H1 (cell line): ENCODE measurements at regions not wholly inside any gene's neighbourhood (a gene's known extent, or its start where the extent isn't known, plus 50 kb on each side); places are given as distances from the start of the nearest gene placed in this dataset.

Experiments used
- CTCF ChIA-PET: fragments of 300-600 bp; sonication (Branson Sonifier 250); formaldehyde crosslinking; loops from one replicate; lab custom pipeline; 2021; ENCODE audit not compliant: partially characterized antibody; lab: Charles Lee
- POLR2A ChIA-PET: fragments of 300-600 bp; sonication (Branson Sonifier 250); formaldehyde crosslinking; loops from one replicate; lab custom pipeline; 2021; ENCODE audit warnings: inconsistent platforms; ENCODE audit not compliant: partially characterized antibody; lab: Charles Lee
- DNase-seq, 2 experiments: peaks; one replicate each; pipeline versions ENCODE4 v3.0.0 to v3.0.0-alpha.2; 2010 to 2022; ENCODE audit warnings: low spot score in 2 of 2, low read depth in 1 of 2, mixed read lengths in 1 of 2
- FAIRE-seq: peaks from 2 replicates; lab custom pipeline; 2011; peaks lifted over from hg19 to GRCh38; lab: Jason Lieb, UNC
- H2AFZ ChIP-seq: 2 replicates; pipeline ENCODE4 v1.8.1; 2012; ENCODE audit warnings: low read length, inconsistent platforms
- H2AK5ac ChIP-seq: 2 replicates; pipeline ENCODE4 v1.6.1; 2013; ENCODE audit warnings: low read depth, low read length
- H2BK120ac ChIP-seq: replicated peaks from 2 replicates; pipeline ENCODE3; 2013; ENCODE audit warnings: low read depth, low read length, inconsistent platforms
- H2BK12ac ChIP-seq: 2 replicates; pipeline ENCODE4 v1.6.1; 2013; ENCODE audit warnings: low read depth, low read length
- H2BK15ac ChIP-seq: 2 replicates; pipeline ENCODE4 v1.6.1; 2013; ENCODE audit warnings: low read length
- H2BK20ac ChIP-seq: 2 replicates; pipeline ENCODE4 v1.6.1; 2013; ENCODE audit warnings: low read length
- H2BK5ac ChIP-seq: 2 replicates; pipeline ENCODE4 v1.6.1; 2013; ENCODE audit warnings: low read depth, low read length
- H3K14ac ChIP-seq: 2 replicates; pipeline ENCODE4 v1.6.1; 2013; ENCODE audit warnings: inconsistent platforms; ENCODE audit not compliant: insufficient read length
- H3K18ac ChIP-seq: 2 replicates; pipeline ENCODE4 v1.6.1; 2013; ENCODE audit warnings: low read length; ENCODE audit errors: extremely low read depth
- H3K23ac ChIP-seq: 2 replicates; pipeline ENCODE4 v1.6.1; 2013; ENCODE audit warnings: inconsistent platforms; ENCODE audit not compliant: insufficient read length
- H3K23me2 ChIP-seq: 2 replicates; pipeline ENCODE4 v1.6.1; 2013; ENCODE audit warnings: low read depth, low read length
- H3K27ac ChIP-seq: 2 replicates; pipeline ENCODE4 v1.6.1; 2011; ENCODE audit warnings: low read depth, low read length, inconsistent platforms
- H3K27me3 ChIP-seq, 4 experiments: replicated peaks in 1 of 4; 1 replicate in 1 of 4; 2 replicates in 3 of 4; pipeline versions ENCODE4 v1.6.1 to v1.8.1; 2011 to 2013; ENCODE audit warnings: low read length in 3 of 4, mild to moderate bottlenecking in 3 of 4, inconsistent platforms in 2 of 4, mixed read lengths in 2 of 4, moderate library complexity in 1 of 4; ENCODE audit not compliant: control insufficient read depth in 3 of 4, insufficient read depth in 3 of 4; ENCODE audit errors: extremely low read depth in 1 of 4
- H3K36me3 ChIP-seq, 4 experiments: 2 replicates each; pipeline versions ENCODE4 v1.6.1 to v1.8.1; 2011 to 2013; ENCODE audit warnings: mild to moderate bottlenecking in 4 of 4, low read length in 3 of 4, moderate library complexity in 2 of 4, control low read depth in 1 of 4, inconsistent platforms in 1 of 4; ENCODE audit not compliant: insufficient read depth in 4 of 4, control insufficient read depth in 2 of 4
- H3K4ac ChIP-seq: replicated peaks from 2 replicates; pipeline ENCODE3; 2013; ENCODE audit warnings: low read length, low read depth, mixed read lengths, inconsistent platforms; ENCODE audit not compliant: insufficient read length
- H3K4me1 ChIP-seq, 4 experiments: replicated peaks in 1 of 4; 1 replicate in 1 of 4; 2 replicates in 3 of 4; pipeline versions ENCODE4 v1.6.1 to v1.8.1; 2011 to 2013; ENCODE audit warnings: low read length in 3 of 4, inconsistent platforms in 2 of 4, mixed read lengths in 1 of 4; ENCODE audit not compliant: insufficient read depth in 4 of 4, control insufficient read depth in 3 of 4
- H3K4me2 ChIP-seq, 2 experiments: 2 replicates each; pipeline versions ENCODE4 v1.6.1 to v1.8.1; 2011 to 2013; ENCODE audit warnings: low read depth in 2 of 2, low read length in 2 of 2, control low read depth in 1 of 2, inconsistent platforms in 1 of 2, mild to moderate bottlenecking in 1 of 2; ENCODE audit not compliant: insufficient read depth in 1 of 2
- H3K4me3 ChIP-seq, 4 experiments: fragments of 200-600, 300-600 bp in 1 of 4; sonication (generic), shearing (Covaris generic), sonication (Bioruptor Twin) in 1 of 4; 2 replicates each; pipeline versions ENCODE4 v1.5.1 to v1.8.1; 2011 to 2016; ENCODE audit warnings: low read length in 4 of 4, low read depth in 3 of 4, control low read depth in 2 of 4, inconsistent platforms in 2 of 4, mild to moderate bottlenecking in 2 of 4, mixed read lengths in 1 of 4, moderate library complexity in 1 of 4; ENCODE audit not compliant: insufficient read depth in 2 of 4; ENCODE audit errors: extremely low read depth in 1 of 4
- H3K56ac ChIP-seq: replicated peaks from 2 replicates; pipeline ENCODE3; 2013; ENCODE audit warnings: low read depth, mild to moderate bottlenecking, mixed read lengths, low read length, inconsistent platforms; ENCODE audit not compliant: insufficient read length
- H3K79me1 ChIP-seq: 2 replicates; pipeline ENCODE4 v1.6.1; 2013; ENCODE audit warnings: low read depth, low read length, control low read depth
- H3K79me2 ChIP-seq, 2 experiments: 2 replicates each; pipeline versions ENCODE4 v1.6.1 to v1.8.1; 2012 to 2013; ENCODE audit warnings: low read length in 2 of 2, mild to moderate bottlenecking in 2 of 2, inconsistent platforms in 1 of 2; ENCODE audit not compliant: insufficient read depth in 2 of 2, control insufficient read depth in 1 of 2
- H3K9ac ChIP-seq, 4 experiments: replicated peaks in 1 of 4; 1 replicate in 1 of 4; 2 replicates in 3 of 4; pipeline versions ENCODE4 v1.6.1 to v1.8.1; 2011 to 2013; ENCODE audit warnings: low read depth in 3 of 4, low read length in 3 of 4, control low read depth in 2 of 4, mild to moderate bottlenecking in 2 of 4, moderate library complexity in 2 of 4, inconsistent platforms in 1 of 4; ENCODE audit errors: extremely low read depth in 1 of 4
- H3K9me3 ChIP-seq, 2 experiments: 2 replicates each; pipeline versions ENCODE4 v1.6.1 to v1.8.1; 2012 to 2013; ENCODE audit warnings: mild to moderate bottlenecking in 2 of 2, moderate library complexity in 2 of 2, control low read depth in 1 of 2, inconsistent platforms in 1 of 2, low read depth in 1 of 2, low read length in 1 of 2, mixed read lengths in 1 of 2; ENCODE audit not compliant: insufficient read depth in 2 of 2
- H4K20me1 ChIP-seq, 2 experiments: replicated peaks in 1 of 2; 2 replicates each; pipeline versions ENCODE3 to v1.8.1; 2011 to 2013; ENCODE audit warnings: inconsistent platforms in 2 of 2, low read length in 2 of 2, mild to moderate bottlenecking in 1 of 2; ENCODE audit not compliant: insufficient read depth in 2 of 2, control insufficient read depth in 1 of 2
- H4K5ac ChIP-seq: 2 replicates; pipeline ENCODE4 v1.6.1; 2013; ENCODE audit warnings: low read length, low read depth, mixed read lengths, inconsistent platforms; ENCODE audit not compliant: insufficient read length
- H4K8ac ChIP-seq: 2 replicates; pipeline ENCODE4 v1.8.0; 2013; ENCODE audit warnings: mild to moderate bottlenecking, moderate library complexity, low read length, inconsistent platforms; ENCODE audit not compliant: insufficient read depth; ENCODE audit errors: extremely low read depth
- H4K91ac ChIP-seq: replicated peaks from 2 replicates; pipeline ENCODE3; 2013; ENCODE audit warnings: low read length, mixed read lengths, inconsistent platforms; ENCODE audit not compliant: insufficient read length
- BACH1 ChIP-seq: IDR thresholded peaks from 2 replicates; pipeline ENCODE4 v1.6.1; 2012; ENCODE audit warnings: low read length, improper control_type of control experiment
- E2F6 ChIP-seq: IDR thresholded peaks from 2 replicates; pipeline ENCODE4 v1.6.1; 2012; ENCODE audit warnings: inconsistent platforms
- EZH2 ChIP-seq: fragments of 200-600 bp; sonication (generic); IDR thresholded peaks from 2 replicates; pipeline ENCODE4 v1.7.1; 2012; ENCODE audit warnings: low read depth, mild to moderate bottlenecking, moderate library complexity, low read length, inconsistent platforms; ENCODE audit not compliant: severe bottlenecking
- NRF1 ChIP-seq: IDR thresholded peaks from 2 replicates; pipeline ENCODE4 v1.6.1; 2011; ENCODE audit warnings: mild to moderate bottlenecking, low read depth, low read length, improper control_type of control experiment
- RBBP5 ChIP-seq: IDR thresholded peaks from 2 replicates; pipeline ENCODE4 v1.7.1; 2012; ENCODE audit warnings: low read depth, mild to moderate bottlenecking, inconsistent platforms, low read length, moderate library complexity, borderline replicate concordance
- RNF2 ChIP-seq: fragments of 200-900, 300-1000 bp; sonication (generic); IDR thresholded peaks from 2 replicates; pipeline ENCODE4 v1.7.1; 2016; ENCODE audit warnings: borderline replicate concordance, low read depth, mild to moderate bottlenecking, antibody characterized with exemption, low read length; ENCODE audit not compliant: poor library complexity, severe bottlenecking; ENCODE audit errors: missing control alignments
- SIN3A ChIP-seq, 2 experiments: IDR thresholded peaks in 1 of 2; conservative IDR thresholded peaks in 1 of 2; 2 replicates each; pipeline ENCODE4 v1.6.1; 2011 to 2012; ENCODE audit warnings: low read length in 2 of 2, improper control_type of control experiment in 1 of 2, low read depth in 1 of 2, mild to moderate bottlenecking in 1 of 2
- SIRT6 ChIP-seq: IDR thresholded peaks from one replicate; pipeline ENCODE4 v1.7.1; 2012; ENCODE audit warnings: low read length, inconsistent platforms
- WGBS, 2 experiments: shearing (Covaris generic) in 1 of 2; methylation state at CpG; one replicate each; pipeline versions ENCODE4 v1.1.6 to v1.1.7; 2013 to 2015; ENCODE audit warnings: low lambda C conversion rate in 2 of 2, mixed read lengths in 2 of 2, inconsistent platforms in 1 of 2, low coverage in 1 of 2, missing lambda C conversion rate in 1 of 2; ENCODE audit not compliant: insufficient replicate concordance in 2 of 2, insufficient coverage in 1 of 2, insufficient read length in 1 of 2; ENCODE audit errors: extremely low coverage in 1 of 2, missing lambda C conversion rate in 1 of 2; 5-methylcytosine and 5-hydroxymethylcytosine counted together

- no peak overlapping the region for H3K18ac ChIP-seq
- H2AK5ac ChIP-seq: no peak overlapping the region
- H3K79me2 ChIP-seq: no peaks in the 10 kb centered on the region
- no peak overlapping the region for H3K56ac ChIP-seq
- H2AFZ ChIP-seq: no peak overlapping the region
- no peaks in the 10 kb centered on the region for H3K9me3 ChIP-seq
- no peak for DNase-seq
- no peaks in the 10 kb centered on the region for H3K23me2 ChIP-seq
- ChIA-PET CTCF (no interaction called here), POLR2A (no interaction called here)
- no peaks in the 10 kb centered on the region for H3K79me1 ChIP-seq
- H3K36me3 ChIP-seq: no peaks in the 10 kb centered on the region
- H3K9ac ChIP-seq: no peak overlapping the region; a peak in 1 of 7 replicates
- H4K20me1 ChIP-seq: no peaks in the 10 kb centered on the region
- 91% methylated on average over 7 of the region's 7 CpGs; no CpG with 5 or more reads in 1 of the 2 experiments for WGBS, 2 experiments
- no peak overlapping the region for H4K91ac ChIP-seq
- H4K8ac ChIP-seq: no peak overlapping the region
- H2BK15ac ChIP-seq: no peak overlapping the region
- no peak overlapping the region for H3K23ac ChIP-seq
- no peak overlapping the region for H3K27ac ChIP-seq
- no peak overlapping the region for H2BK20ac ChIP-seq
- no peak overlapping the region for H4K5ac ChIP-seq
- H3K4ac ChIP-seq: no peak overlapping the region
- no peak for FAIRE-seq
- H3K27me3 ChIP-seq: no peaks in the 10 kb centered on the region
- H3K14ac ChIP-seq: no peak overlapping the region
- H3K4me1 ChIP-seq: no peaks in the 10 kb centered on the region
- no peak overlapping the region for H2BK120ac ChIP-seq
- H2BK12ac ChIP-seq: no peak overlapping the region
- H2BK5ac ChIP-seq: no peak overlapping the region
- H3K4me3 ChIP-seq: no peak overlapping the region
- no peak overlapping the region for H3K4me2 ChIP-seq
- no peak for TF ChIP-seq NRF1
- no peak for TF ChIP-seq RNF2
- no peak for TF ChIP-seq SIRT6
- TF ChIP-seq E2F6: no peak
- TF ChIP-seq RBBP5: no peak
- no peak for TF ChIP-seq SIN3A (conservative IDR thresholded peaks at IDR 0.05 in 1 of 2, IDR thresholded peaks at IDR 0.05 in 1 of 2; ENCODE audit: low read depth in 1 of 2, low read length in 2 of 2)
- no peak for TF ChIP-seq EZH2
- no peak for TF ChIP-seq BACH1
These were observed 408.6 kb downstream of the GALR1 start for GRCh38 chr18:77658299-77658662.
